Stimulated activated memory B cell treated with anti-CD40 and anti-IgM and Interleukin-4, amounts not matched to agents 10 μg/mL and 1 μg/mL and 100 μg/mL, for 72 hours (primary cell): ENCODE measurements at regions not wholly inside any gene's neighbourhood (a gene's known extent, or its start where the extent isn't known, plus 50 kb on each side); places are given as distances from the start of the nearest gene placed in this dataset.
"Not testable (repeated sequence)": the region's sequence is repeated elsewhere in the genome, so short reads cannot be mapped to it uniquely, and the experiment has no call there.

Experiments
- ATAC-seq: fragments of 150-1000 bp; cut with Tn5 transposase; 2 replicates; pipeline ENCODE4 v1.10.0; 2021
- H3K27ac Mint-ChIP-seq: one replicate; pipeline ENCODE4 v1.8.0; 2022; ENCODE audit warnings: mild to moderate bottlenecking, mixed read lengths
- H3K27me3 Mint-ChIP-seq: one replicate; pipeline ENCODE4 v1.8.0; 2022; ENCODE audit warnings: mixed read lengths
- H3K36me3 Mint-ChIP-seq: one replicate; pipeline ENCODE4 v1.8.0; 2022; ENCODE audit warnings: mixed read lengths
- H3K4me1 Mint-ChIP-seq: one replicate; pipeline ENCODE4 v1.8.0; 2022; ENCODE audit warnings: mixed read lengths
- H3K4me3 Mint-ChIP-seq: one replicate; pipeline ENCODE4 v1.8.0; 2022; ENCODE audit warnings: mild to moderate bottlenecking, moderate library complexity, mixed read lengths
- H3K9me3 Mint-ChIP-seq: one replicate; pipeline ENCODE4 v1.8.0; 2022; ENCODE audit warnings: mixed read lengths

GRCh38 chr3:196147116-196147515 lies 64.1 kb downstream of the ZDHHC19 start:
- Mint-ChIP-seq H3K27me3 (no peaks in the 10 kb centered on the region), H3K4me1 (peaks cover 46% of the 10 kb centered on the region), H3K27ac (no peak overlapping the region), H3K36me3 (no peaks in the 10 kb centered on the region), H3K9me3 (peaks cover 6% of the 10 kb centered on the region), H3K4me3 (no peak overlapping the region)
- no peak for ATAC-seq

- Mint-ChIP-seq H3K4me3 (no peak overlapping the region), H3K27me3 (no peaks in the 10 kb centered on the region), H3K9me3 (peaks cover 6% of the 10 kb centered on the region), H3K4me1 (peaks cover 59% of the 10 kb centered on the region), H3K36me3 (no peaks in the 10 kb centered on the region), H3K27ac (no peak overlapping the region)
- ATAC-seq, result no peak
Observed at GRCh38 chr3:196145468-196146262, 63.8 kb upstream of the TFRC start.

- Mint-ChIP-seq H3K27ac (peak overlapping the region; percentile 81), H3K9me3 (peaks cover 2% of the 10 kb centered on the region), H3K4me3 (peak overlapping the region; percentile 4), H3K36me3 (no peaks in the 10 kb centered on the region), H3K27me3 (no peaks in the 10 kb centered on the region), H3K4me1 (peaks cover 58% of the 10 kb centered on the region)
- no peak for ATAC-seq
Observed at GRCh38 chr3:196144383-196145105, 62.7 kb upstream of the TFRC start.

- H3K4me3 Mint-ChIP-seq, result no peak overlapping the region
- ATAC-seq, result no peak
- H3K27me3 Mint-ChIP-seq, result no peaks in the 10 kb centered on the region
- no peaks in the 10 kb centered on the region for H3K36me3 Mint-ChIP-seq
- H3K9me3 Mint-ChIP-seq, result peaks cover 2% of the 10 kb centered on the region
- H3K27ac Mint-ChIP-seq, result peak overlapping the region; percentile 81
- peaks cover 56% of the 10 kb centered on the region for H3K4me1 Mint-ChIP-seq
Observed at GRCh38 chr3:196143708-196144382, 62.0 kb upstream of the TFRC start.

GRCh38 chr3:196142202-196142956 lies 60.5 kb upstream of the TFRC start:
- ATAC-seq, result no peak
- H3K27me3 Mint-ChIP-seq, result no peaks in the 10 kb centered on the region
- H3K4me3 Mint-ChIP-seq, result no peak overlapping the region
- no peaks in the 10 kb centered on the region for H3K9me3 Mint-ChIP-seq
- H3K36me3 Mint-ChIP-seq, result no peaks in the 10 kb centered on the region
- H3K27ac Mint-ChIP-seq, result peak overlapping the region; percentile 73
- H3K4me1 Mint-ChIP-seq, result peaks cover 56% of the 10 kb centered on the region

- peak overlapping the region; percentile 73 for H3K27ac Mint-ChIP-seq
- ATAC-seq, result no peak
- no peaks in the 10 kb centered on the region for H3K36me3 Mint-ChIP-seq
- no peaks in the 10 kb centered on the region for H3K27me3 Mint-ChIP-seq
- H3K4me1 Mint-ChIP-seq, result peaks cover 56% of the 10 kb centered on the region
- no peak overlapping the region for H3K4me3 Mint-ChIP-seq
- H3K9me3 Mint-ChIP-seq, result no peaks in the 10 kb centered on the region
Observed at GRCh38 chr3:196141866-196142201, 59.9 kb upstream of the TFRC start.

GRCh38 chr3:196141052-196141865 lies 59.4 kb upstream of the TFRC start:
- peak; percentile 27 for ATAC-seq
- H3K27me3 Mint-ChIP-seq, result no peaks in the 10 kb centered on the region
- no peaks in the 10 kb centered on the region for H3K36me3 Mint-ChIP-seq
- no peak overlapping the region for H3K4me3 Mint-ChIP-seq
- peaks cover 55% of the 10 kb centered on the region for H3K4me1 Mint-ChIP-seq
- H3K27ac Mint-ChIP-seq, result peak overlapping the region; percentile 73
- no peaks in the 10 kb centered on the region for H3K9me3 Mint-ChIP-seq

GRCh38 chr3:196140224-196140623 lies 58.3 kb upstream of the TFRC start:
- H3K4me1 Mint-ChIP-seq, result peaks cover 47% of the 10 kb centered on the region
- no peaks in the 10 kb centered on the region for H3K9me3 Mint-ChIP-seq
- H3K36me3 Mint-ChIP-seq, result no peaks in the 10 kb centered on the region
- peak; percentile 37 for ATAC-seq
- H3K27me3 Mint-ChIP-seq, result no peaks in the 10 kb centered on the region
- no peak overlapping the region for H3K4me3 Mint-ChIP-seq
- peak overlapping the region; percentile 73 for H3K27ac Mint-ChIP-seq

- Mint-ChIP-seq H3K36me3 (no peaks in the 10 kb centered on the region), H3K27ac (no peak overlapping the region), H3K4me1 (peaks cover 42% of the 10 kb centered on the region), H3K27me3 (no peaks in the 10 kb centered on the region), H3K4me3 (no peak overlapping the region), H3K9me3 (no peaks in the 10 kb centered on the region)
- no peak for ATAC-seq
Observed at GRCh38 chr3:196139281-196139680, 57.4 kb upstream of the TFRC start.

- no peaks in the 10 kb centered on the region for H3K36me3 Mint-ChIP-seq
- no peaks in the 10 kb centered on the region for H3K27me3 Mint-ChIP-seq
- H3K4me1 Mint-ChIP-seq, result peaks cover 37% of the 10 kb centered on the region
- H3K9me3 Mint-ChIP-seq, result no peaks in the 10 kb centered on the region
- no peak overlapping the region for H3K4me3 Mint-ChIP-seq
- no peak overlapping the region for H3K27ac Mint-ChIP-seq
- ATAC-seq, result no peak
Observed at GRCh38 chr3:196138482-196139254, 56.8 kb upstream of the TFRC start.

GRCh38 chr3:196136640-196136989 lies 54.7 kb upstream of the TFRC start:
- not testable (repeated sequence) for H3K36me3 Mint-ChIP-seq, H3K27me3 Mint-ChIP-seq, ATAC-seq, H3K4me3 Mint-ChIP-seq, H3K9me3 Mint-ChIP-seq
- Mint-ChIP-seq H3K27ac (peak overlapping the region; percentile 29), H3K4me1 (peaks cover 20% of the 10 kb centered on the region)

- Mint-ChIP-seq H3K4me1 (peaks cover 14% of the 10 kb centered on the region), H3K9me3 (no peaks in the 10 kb centered on the region), H3K27ac (peak overlapping the region; percentile 29), H3K4me3 (no peak overlapping the region), H3K36me3 (no peaks in the 10 kb centered on the region), H3K27me3 (no peaks in the 10 kb centered on the region)
- peak; percentile 34 for ATAC-seq
Observed at GRCh38 chr3:196135693-196136639, 54.1 kb upstream of the TFRC start.

GRCh38 chr3:196134691-196135090 lies 52.8 kb upstream of the TFRC start:
- no peaks in the 10 kb centered on the region for H3K27me3 Mint-ChIP-seq

More at GRCh38 chr3:196134691-196135090, 52.8 kb upstream of the TFRC start:
- H3K4me1 Mint-ChIP-seq, result peaks cover under 1% of the 10 kb centered on the region
- no peaks in the 10 kb centered on the region for H3K36me3 Mint-ChIP-seq
- no peak overlapping the region for H3K4me3 Mint-ChIP-seq
- no peak for ATAC-seq
- H3K27ac Mint-ChIP-seq, result no peak overlapping the region
- no peaks in the 10 kb centered on the region for H3K9me3 Mint-ChIP-seq
